ENCODE measurements at regions not wholly inside any gene's neighbourhood (a gene's known extent, or its start where the extent isn't known, plus 50 kb on each side); places are given as distances from the start of the nearest gene placed in this dataset.

DNA sequence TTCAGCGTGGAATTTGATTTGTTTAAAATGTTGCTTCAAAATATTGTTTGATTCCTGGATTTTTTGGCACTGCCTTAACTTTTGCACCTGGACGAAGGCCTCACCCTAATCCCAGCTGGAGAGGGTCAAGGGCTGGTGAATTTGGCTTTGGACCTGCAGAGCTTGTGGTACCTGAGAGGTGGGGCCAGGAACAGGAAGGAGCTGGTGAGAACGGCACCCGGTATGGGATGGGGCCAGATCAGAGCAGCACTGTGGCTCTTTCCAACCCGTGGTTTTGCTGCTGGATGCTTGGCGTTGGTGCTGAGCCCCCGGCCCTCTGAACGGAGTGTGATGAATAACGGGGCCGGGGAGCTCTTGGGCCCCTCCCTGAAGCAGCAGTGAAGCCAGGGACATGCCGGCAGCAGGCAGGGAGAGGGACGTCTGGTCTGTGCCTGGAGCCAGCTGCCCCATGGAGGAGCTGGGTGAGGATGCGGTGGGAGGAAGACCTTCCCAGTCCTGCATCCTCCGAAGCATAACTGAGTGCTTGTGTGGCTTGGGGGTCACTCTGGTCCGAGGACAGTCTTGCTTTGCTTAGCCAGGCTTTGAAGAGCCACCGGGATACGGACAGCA lies 275.4 kb downstream of the SEC14L1 start:
- peak overlapping the region; percentile 36 for H3K4me2 ChIP-seq (ENCODE audit: extremely low read depth, insufficient read depth, low read length)
- no peak for DNase-seq (ENCODE audit: low read depth in 2 of 2)
- peaks cover 91% of the 10 kb centered on the region for H3K79me2 ChIP-seq (ENCODE audit: control insufficient read depth, insufficient read depth, low read length)
- H3K27ac ChIP-seq (ENCODE audit: insufficient read depth, low read length) = no peak overlapping the region
- peaks cover 29% of the 10 kb centered on the region for H3K4me1 ChIP-seq (ENCODE audit: control insufficient read depth, extremely low read depth, insufficient read depth, low read length)
- TF ChIP-seq, protein P1, sequence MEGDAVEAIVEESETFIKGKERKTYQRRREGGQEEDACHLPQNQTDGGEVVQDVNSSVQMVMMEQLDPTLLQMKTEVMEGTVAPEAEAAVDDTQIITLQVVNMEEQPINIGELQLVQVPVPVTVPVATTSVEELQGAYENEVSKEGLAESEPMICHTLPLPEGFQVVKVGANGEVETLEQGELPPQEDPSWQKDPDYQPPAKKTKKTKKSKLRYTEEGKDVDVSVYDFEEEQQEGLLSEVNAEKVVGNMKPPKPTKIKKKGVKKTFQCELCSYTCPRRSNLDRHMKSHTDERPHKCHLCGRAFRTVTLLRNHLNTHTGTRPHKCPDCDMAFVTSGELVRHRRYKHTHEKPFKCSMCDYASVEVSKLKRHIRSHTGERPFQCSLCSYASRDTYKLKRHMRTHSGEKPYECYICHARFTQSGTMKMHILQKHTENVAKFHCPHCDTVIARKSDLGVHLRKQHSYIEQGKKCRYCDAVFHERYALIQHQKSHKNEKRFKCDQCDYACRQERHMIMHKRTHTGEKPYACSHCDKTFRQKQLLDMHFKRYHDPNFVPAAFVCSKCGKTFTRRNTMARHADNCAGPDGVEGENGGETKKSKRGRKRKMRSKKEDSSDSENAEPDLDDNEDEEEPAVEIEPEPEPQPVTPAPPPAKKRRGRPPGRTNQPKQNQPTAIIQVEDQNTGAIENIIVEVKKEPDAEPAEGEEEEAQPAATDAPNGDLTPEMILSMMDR (conservative IDR thresholded peaks at IDR 0.05 in 1 of 2, IDR thresholded peaks at IDR 0.05 in 1 of 2; ENCODE audit: low read depth in 1 of 2, low read length in 2 of 2) = no peak
- TF ChIP-seq EZH2 (IDR thresholded peaks at IDR 0.05; ENCODE audit: low read length, missing control alignments) = no peak
- H2AFZ ChIP-seq (ENCODE audit: low read length) = no peak overlapping the region
- H3K9me3 ChIP-seq (ENCODE audit: control insufficient read depth, insufficient read depth, low read depth, low read length) = no peaks in the 10 kb centered on the region
- no peak overlapping the region for H3K4me3 ChIP-seq (replicated peaks in 1 of 4; ENCODE audit: control extremely low read depth in 1 of 4, insufficient read depth in 1 of 4, low read depth in 3 of 4, low read length in 4 of 4)
- H4K20me1 ChIP-seq (ENCODE audit: control insufficient read depth, extremely low read depth, insufficient read depth, low read length) = no peaks in the 10 kb centered on the region
- H3K9ac ChIP-seq (ENCODE audit: insufficient read depth, low read length) = no peak overlapping the region
- peaks cover 7% of the 10 kb centered on the region for H3K36me3 ChIP-seq (ENCODE audit: control insufficient read depth, insufficient read depth, low read length)
- H3K27me3 ChIP-seq (ENCODE audit: control insufficient read depth, insufficient read depth, low read length) = no peaks in the 10 kb centered on the region

DNA sequence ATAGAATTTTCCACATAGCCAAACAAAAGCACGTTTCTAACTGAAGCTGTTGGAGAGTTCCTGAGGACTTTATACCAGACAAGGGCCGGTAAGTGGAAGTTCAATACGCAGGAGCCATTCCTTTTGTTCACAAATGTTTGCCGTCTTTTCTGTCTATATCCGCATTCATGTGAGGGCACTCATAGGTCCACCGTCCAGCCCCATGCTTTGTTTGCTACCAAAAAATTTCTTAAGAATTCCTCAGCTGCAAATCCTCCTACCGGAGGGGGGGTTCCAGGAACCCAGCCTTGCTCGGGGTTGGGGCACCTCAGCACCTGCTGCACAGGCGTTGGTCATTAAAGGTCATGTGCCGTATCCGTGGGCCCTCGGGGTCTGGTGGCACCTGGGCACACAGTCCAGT lies 276.8 kb downstream of the SEC14L1 start:
- Histone ChIP-seq H3K9ac (ENCODE audit: insufficient read depth, low read length) (no peak overlapping the region), H3K4me1 (ENCODE audit: control insufficient read depth, extremely low read depth, insufficient read depth, low read length) (peaks cover 38% of the 10 kb centered on the region), H3K4me2 (ENCODE audit: extremely low read depth, insufficient read depth, low read length) (no peak overlapping the region), H3K36me3 (ENCODE audit: control insufficient read depth, insufficient read depth, low read length) (peaks cover 10% of the 10 kb centered on the region), H3K27ac (ENCODE audit: insufficient read depth, low read length) (no peak overlapping the region), H3K27me3 (ENCODE audit: control insufficient read depth, insufficient read depth, low read length) (no peaks in the 10 kb centered on the region), H2AFZ (ENCODE audit: low read length) (no peak overlapping the region), H3K9me3 (ENCODE audit: control insufficient read depth, insufficient read depth, low read depth, low read length) (no peaks in the 10 kb centered on the region), H4K20me1 (ENCODE audit: control insufficient read depth, extremely low read depth, insufficient read depth, low read length) (no peaks in the 10 kb centered on the region), H3K79me2 (ENCODE audit: control insufficient read depth, insufficient read depth, low read length) (peaks cover 93% of the 10 kb centered on the region), H3K4me3 (replicated peaks in 1 of 4; ENCODE audit: control extremely low read depth in 1 of 4, insufficient read depth in 1 of 4, low read depth in 3 of 4, low read length in 4 of 4) (no peak overlapping the region)
- TF ChIP-seq, protein P1 (conservative IDR thresholded peaks at IDR 0.05 in 1 of 2, IDR thresholded peaks at IDR 0.05 in 1 of 2; ENCODE audit: low read depth in 1 of 2, low read length in 2 of 2) = no peak
- no peak for DNase-seq (ENCODE audit: low read depth in 2 of 2)

DNA sequence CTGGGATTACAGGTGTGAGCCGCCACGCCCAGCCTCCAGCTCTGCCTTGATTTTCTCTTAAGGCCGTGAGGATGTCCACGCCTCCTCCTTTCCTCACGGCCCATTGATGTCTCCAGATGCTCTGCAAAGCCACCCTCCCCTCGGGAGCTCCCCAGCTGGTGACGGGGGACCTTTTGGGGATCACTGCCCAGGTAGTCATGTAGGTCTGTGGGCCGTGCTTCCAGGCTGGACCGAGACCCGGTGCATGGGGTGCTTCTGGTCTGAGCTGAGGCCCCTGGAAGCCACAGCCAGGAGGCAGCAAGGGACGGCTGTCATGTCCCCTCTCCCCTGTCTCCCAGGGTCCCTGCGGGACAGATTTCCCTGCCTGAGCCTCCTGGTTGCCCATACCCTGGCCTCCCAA lies 277.8 kb downstream of the SEC14L1 start:
- Histone ChIP-seq H3K4me2 (ENCODE audit: extremely low read depth, insufficient read depth, low read length) (no peak overlapping the region), H3K9ac (ENCODE audit: insufficient read depth, low read length) (no peak overlapping the region), H3K79me2 (ENCODE audit: control insufficient read depth, insufficient read depth, low read length) (peaks cover 86% of the 10 kb centered on the region), H3K36me3 (ENCODE audit: control insufficient read depth, insufficient read depth, low read length) (peaks cover 10% of the 10 kb centered on the region), H4K20me1 (ENCODE audit: control insufficient read depth, extremely low read depth, insufficient read depth, low read length) (no peaks in the 10 kb centered on the region), H3K27me3 (ENCODE audit: control insufficient read depth, insufficient read depth, low read length) (no peaks in the 10 kb centered on the region), H3K27ac (ENCODE audit: insufficient read depth, low read length) (no peak overlapping the region), H3K4me3 (replicated peaks in 1 of 4; ENCODE audit: control extremely low read depth in 1 of 4, insufficient read depth in 1 of 4, low read depth in 3 of 4, low read length in 4 of 4) (no peak overlapping the region), H2AFZ (ENCODE audit: low read length) (no peak overlapping the region), H3K9me3 (ENCODE audit: control insufficient read depth, insufficient read depth, low read depth, low read length) (no peaks in the 10 kb centered on the region), H3K4me1 (ENCODE audit: control insufficient read depth, extremely low read depth, insufficient read depth, low read length) (peaks cover 45% of the 10 kb centered on the region)
- TF ChIP-seq, protein P1 (conservative IDR thresholded peaks at IDR 0.05 in 1 of 2, IDR thresholded peaks at IDR 0.05 in 1 of 2; ENCODE audit: low read depth in 1 of 2, low read length in 2 of 2) = no peak
- TF ChIP-seq EZH2 (IDR thresholded peaks at IDR 0.05; ENCODE audit: low read length, missing control alignments) = no peak
- no peak for DNase-seq (ENCODE audit: low read depth in 2 of 2)
